AG09319 (cell line): ENCODE measurements at regions not wholly inside any gene's neighbourhood (a gene's known extent, or its start where the extent isn't known, plus 50 kb on each side); places are given as distances from the start of the nearest gene placed in this dataset.
"Not testable (repeated sequence)": the region's sequence is repeated elsewhere in the genome, so short reads cannot be mapped to it uniquely, and the experiment has no call there.

Experiments used
- DNase-seq: peaks from one replicate; pipeline ENCODE4 v3.0.0-alpha.2; 2010; ENCODE audit warnings: low read depth; ENCODE audit errors: extremely low read depth
- TF ChIP-seq, protein P1 (sequence below): IDR thresholded peaks from 2 replicates; pipeline ENCODE4 v1.5.1; 2011; ENCODE audit warnings: low read depth, mild to moderate bottlenecking, inconsistent platforms, low read length, moderate library complexity

DNA sequence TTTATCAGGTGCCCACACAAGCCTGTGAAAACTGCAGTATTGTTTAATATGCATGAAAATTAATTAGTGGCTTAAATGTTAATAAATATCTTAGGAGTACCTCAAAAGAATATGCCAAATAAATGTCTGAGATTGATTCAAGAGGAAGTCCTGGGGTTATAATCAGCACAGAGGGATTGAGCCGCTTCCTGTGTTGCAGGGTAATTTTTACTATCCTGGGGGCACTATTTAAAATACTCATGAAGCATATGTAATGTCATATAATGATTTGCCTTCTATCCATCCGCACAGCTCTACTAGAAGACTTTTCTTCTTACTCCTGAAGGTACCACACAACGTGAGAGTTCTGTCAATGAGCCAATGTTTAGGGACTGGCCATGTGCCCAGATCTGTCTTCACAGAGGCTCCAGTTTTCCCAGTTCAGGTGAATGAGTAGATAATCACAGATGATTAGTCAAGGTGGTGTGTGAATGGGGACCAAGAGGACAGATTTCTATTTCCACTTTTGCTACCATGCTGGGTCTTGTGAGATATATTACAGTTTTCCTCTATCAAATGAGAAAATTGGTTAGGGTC lies 233.3 kb downstream of the USP46 start:
- no peak for DNase-seq

DNA sequence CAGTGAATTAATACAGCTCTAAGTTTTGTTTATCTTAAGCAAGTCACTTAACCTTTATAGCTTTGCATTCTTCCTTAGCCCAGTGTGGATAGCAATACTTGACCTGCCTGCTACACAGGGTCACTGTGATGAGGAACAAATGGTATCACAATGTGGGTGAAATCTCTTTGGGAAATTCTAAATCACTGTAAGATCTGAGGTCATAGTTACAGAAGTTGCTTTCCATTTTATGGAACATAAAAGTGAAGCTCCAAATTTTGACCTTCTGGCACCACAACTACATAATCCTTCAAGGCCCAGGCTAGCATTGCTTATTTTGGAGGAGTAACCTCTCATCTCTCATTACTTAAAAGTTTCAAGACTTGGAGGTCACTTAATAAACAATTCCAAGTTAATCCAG lies 227.7 kb downstream of the USP46 start:
- TF ChIP-seq, protein P1, sequence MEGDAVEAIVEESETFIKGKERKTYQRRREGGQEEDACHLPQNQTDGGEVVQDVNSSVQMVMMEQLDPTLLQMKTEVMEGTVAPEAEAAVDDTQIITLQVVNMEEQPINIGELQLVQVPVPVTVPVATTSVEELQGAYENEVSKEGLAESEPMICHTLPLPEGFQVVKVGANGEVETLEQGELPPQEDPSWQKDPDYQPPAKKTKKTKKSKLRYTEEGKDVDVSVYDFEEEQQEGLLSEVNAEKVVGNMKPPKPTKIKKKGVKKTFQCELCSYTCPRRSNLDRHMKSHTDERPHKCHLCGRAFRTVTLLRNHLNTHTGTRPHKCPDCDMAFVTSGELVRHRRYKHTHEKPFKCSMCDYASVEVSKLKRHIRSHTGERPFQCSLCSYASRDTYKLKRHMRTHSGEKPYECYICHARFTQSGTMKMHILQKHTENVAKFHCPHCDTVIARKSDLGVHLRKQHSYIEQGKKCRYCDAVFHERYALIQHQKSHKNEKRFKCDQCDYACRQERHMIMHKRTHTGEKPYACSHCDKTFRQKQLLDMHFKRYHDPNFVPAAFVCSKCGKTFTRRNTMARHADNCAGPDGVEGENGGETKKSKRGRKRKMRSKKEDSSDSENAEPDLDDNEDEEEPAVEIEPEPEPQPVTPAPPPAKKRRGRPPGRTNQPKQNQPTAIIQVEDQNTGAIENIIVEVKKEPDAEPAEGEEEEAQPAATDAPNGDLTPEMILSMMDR = no peak
- no peak for DNase-seq

More for the DNA sequence above, 233.3 kb downstream of the USP46 start:
- TF ChIP-seq, protein P1 = no peak

DNA sequence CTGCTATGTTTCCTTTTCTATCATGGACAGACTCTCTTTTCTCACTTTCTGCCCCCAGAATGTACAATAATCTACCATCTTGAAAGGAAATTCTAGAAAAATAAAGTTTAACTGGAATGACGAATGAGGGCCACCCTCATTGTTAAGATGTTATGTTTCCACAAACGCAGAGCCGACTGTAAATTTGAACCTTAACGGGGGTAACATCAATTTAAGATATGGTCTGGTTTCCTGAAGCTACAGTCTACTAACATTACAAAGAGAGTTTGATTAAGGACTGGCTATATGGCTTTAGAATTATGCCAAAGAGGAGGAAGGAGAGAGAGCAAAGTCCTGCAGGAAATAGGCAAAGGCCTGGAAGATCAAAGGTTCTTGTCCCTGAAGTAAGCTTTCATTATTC lies 227.2 kb downstream of the USP46 start:
- DNase-seq = no peak
- TF ChIP-seq, protein P1 = no peak

DNA sequence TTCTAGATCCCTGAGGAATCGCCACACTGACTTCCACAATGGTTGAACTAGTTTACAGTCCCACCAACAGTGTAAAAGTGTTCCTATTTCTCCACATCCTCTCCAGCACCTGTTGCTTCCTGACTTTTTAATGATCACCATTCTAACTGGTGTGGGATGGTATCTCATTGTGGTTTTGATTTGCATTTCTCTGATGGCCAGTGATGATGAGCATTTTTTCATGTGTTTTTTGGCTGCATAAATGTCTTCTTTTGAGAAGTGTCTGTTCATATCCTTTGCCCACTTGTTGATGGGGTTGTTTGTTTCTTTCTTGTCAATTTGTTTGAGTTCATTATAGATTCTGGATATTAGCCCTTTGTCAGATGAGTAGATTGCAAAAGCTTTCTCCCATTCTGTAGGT lies 216.6 kb downstream of the USP46 start:
- not testable (repeated sequence) for DNase-seq

DNA sequence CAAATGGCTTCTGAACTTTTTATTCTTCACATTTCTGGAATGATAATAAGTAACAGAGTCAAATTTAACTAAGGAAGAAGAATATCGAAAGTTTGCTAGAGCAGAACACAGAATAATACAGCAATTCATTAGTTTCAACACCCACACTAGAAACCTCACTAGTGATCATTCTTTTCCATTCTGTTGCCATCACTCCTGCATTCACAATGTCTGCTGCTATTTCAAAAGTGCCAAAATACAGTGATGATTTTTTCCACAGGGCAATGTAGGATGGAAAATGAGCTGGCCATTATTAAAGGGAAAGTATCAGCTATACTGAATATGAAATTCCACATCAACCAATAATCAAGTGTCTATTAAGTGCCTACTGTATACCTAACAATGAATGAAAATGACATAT lies 186.7 kb downstream of the USP46 start:
- no peak for DNase-seq
- TF ChIP-seq, protein P1 = no peak

DNA sequence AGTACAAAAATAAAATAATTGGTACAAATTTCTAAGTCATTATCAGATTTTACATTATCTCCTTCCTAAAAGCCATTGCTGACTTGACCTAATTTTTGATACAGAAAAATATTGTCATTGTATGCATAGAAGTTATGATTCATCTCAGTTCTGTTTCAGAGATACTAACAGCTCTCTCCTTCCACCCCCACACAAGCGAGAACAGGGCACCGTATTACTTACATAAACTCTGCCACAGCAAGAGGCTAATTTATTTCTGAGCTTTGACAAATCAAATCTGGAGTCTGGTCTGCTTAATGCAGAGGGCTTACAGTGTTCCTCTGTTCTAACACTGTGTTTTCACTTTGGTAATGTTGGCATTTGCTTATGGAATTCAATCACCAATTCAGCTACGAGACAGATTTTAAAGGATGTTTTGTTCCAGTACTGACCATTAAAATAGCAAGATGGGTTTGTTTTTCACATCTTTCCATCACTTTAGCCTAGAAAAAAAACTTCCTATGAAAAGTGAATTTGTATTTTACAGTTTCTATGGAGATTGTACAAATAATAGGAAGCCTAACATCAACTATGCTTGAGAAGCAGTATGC lies 181.8 kb downstream of the USP46 start:
- DNase-seq = no peak
- TF ChIP-seq, protein P1 = no peak

DNA sequence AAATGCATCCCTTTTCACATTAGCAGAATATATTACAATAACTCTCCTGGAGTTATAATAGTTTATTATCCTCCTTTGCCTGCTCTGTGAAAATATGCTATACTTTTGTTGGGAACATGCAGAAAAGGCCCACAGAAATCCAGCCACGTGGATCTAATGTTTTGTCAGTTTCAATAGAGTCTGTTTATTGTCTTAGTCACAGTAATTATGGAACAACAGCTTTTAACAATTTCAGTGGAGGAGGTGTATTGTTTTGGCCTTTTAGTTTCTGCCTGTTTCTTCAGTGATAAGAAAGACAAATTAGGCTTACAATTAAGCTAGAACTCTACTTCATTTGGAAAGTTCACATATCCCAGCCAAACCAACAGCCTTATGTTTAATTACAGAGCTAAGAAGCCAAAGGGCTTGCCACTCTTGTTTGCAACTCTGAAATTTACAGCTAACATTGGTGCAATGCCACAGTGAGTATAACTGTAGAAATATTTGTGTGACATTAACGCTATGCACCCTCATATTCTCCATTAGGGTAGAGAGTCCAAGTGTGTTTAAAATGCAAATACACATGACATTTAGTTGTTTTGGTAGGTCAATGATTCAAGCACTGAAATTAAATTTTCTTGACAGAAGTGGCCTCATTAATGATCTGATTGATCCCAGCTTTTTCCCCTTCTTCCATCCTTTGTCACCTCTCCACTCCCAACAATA lies 175.8 kb downstream of the USP46 start:
- no peak for DNase-seq

More for the DNA sequence above, 175.8 kb downstream of the USP46 start:
- TF ChIP-seq, protein P1 = no peak
